BLaER1 treated with 17β-estradiol and CSF1 and Interleukin-3, amounts not matched to agents 10 nM and 100 nM (cell line): ENCODE measurements at regions not wholly inside any gene's neighbourhood (a gene's known extent, or its start where the extent isn't known, plus 50 kb on each side); places are given as distances from the start of the nearest gene placed in this dataset.

Source experiments
- H3K27ac ChIP-seq, 11 experiments: shearing (Covaris generic); formaldehyde crosslinking; 2 replicates each; pipeline ENCODE4 v1.8.1; 2022
- H3K27me3 ChIP-seq, 11 experiments: shearing (Covaris generic); formaldehyde crosslinking; 2 replicates each; pipeline ENCODE4 v1.8.1; 2022
- H3K36me3 ChIP-seq, 11 experiments: shearing (Covaris generic); formaldehyde crosslinking; 2 replicates each; pipeline ENCODE4 v1.8.1; 2022
- H3K4me1 ChIP-seq, 10 experiments: shearing (Covaris generic); formaldehyde crosslinking; 2 replicates each; pipeline ENCODE4 v1.8.1; 2022
- H3K4me2 ChIP-seq, 11 experiments: shearing (Covaris generic); formaldehyde crosslinking; 2 replicates each; pipeline ENCODE4 v1.8.1; 2022
- H3K4me3 ChIP-seq, 10 experiments: shearing (Covaris generic); formaldehyde crosslinking; 2 replicates each; pipeline ENCODE4 v1.8.1; 2022
- H3K9ac ChIP-seq, 11 experiments: shearing (Covaris generic); formaldehyde crosslinking; 2 replicates each; pipeline ENCODE4 v1.8.1; 2022
- H3K9me3 ChIP-seq, 11 experiments: shearing (Covaris generic); formaldehyde crosslinking; replicated peaks in 1 of 11; 2 replicates each; pipeline ENCODE4 v1.8.1; 2022
- H4K20me1 ChIP-seq, 11 experiments: shearing (Covaris generic); formaldehyde crosslinking; 2 replicates each; pipeline ENCODE4 v1.8.1; 2022
- Cebpa-rat ChIP-seq, 11 experiments: shearing (Covaris generic); IDR thresholded peaks; 2 replicates each; pipeline ENCODE4 v1.8.1; 2022

DNA sequence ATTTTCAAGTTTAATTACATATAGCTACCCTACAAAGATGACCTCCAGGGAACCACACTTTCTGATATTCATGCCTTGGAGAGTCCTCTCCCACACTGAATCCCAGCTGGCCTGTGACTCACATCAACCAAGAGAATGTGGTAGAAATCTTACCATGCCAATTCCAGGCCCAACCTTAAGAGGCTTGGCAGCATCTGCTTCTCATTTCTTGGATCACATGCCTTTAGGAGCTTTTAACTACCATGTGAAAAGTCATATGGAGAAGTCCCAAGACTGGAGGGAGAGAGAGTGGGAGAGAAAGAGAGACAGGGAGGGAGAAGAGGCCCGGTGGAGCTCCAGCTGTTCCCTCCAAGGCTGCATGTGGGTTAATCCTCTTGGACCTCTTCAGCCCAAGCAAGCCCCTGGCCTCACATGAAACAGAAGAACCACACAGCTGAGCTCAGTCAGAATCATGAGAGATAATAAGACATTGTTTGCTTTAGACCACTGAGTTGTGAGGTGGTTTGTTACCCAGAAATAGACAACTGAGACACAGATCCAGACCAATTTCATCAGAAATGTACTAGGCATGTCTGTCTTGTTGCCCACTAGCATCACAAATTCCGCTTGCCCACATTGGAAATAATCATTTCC lies 190.7 kb downstream of the MTCL1 start:
- H3K27ac ChIP-seq, result no peak overlapping the region
- H3K27me3 ChIP-seq, result no peaks in the 10 kb centered on the region
- peaks cover 17 to 50% (median 39%) of the 10 kb centered on the region in 11 experiments; a peak in 21 of 22 replicates for H3K9me3 ChIP-seq
- no peak overlapping the region for H3K4me2 ChIP-seq
- H3K9ac ChIP-seq, result no peak overlapping the region
- no peaks in the 10 kb centered on the region for H4K20me1 ChIP-seq
- H3K36me3 ChIP-seq, result no peaks in the 10 kb centered on the region; a peak in 1 of 22 replicates
- H3K4me3 ChIP-seq, result no peak overlapping the region
- TF ChIP-seq Cebpa-rat (IDR thresholded peaks at IDR 0.05), result no peak
- peaks cover 0 to 4% (median 0%) of the 10 kb centered on the region in 10 experiments; a peak in 2 of 20 replicates for H3K4me1 ChIP-seq

DNA sequence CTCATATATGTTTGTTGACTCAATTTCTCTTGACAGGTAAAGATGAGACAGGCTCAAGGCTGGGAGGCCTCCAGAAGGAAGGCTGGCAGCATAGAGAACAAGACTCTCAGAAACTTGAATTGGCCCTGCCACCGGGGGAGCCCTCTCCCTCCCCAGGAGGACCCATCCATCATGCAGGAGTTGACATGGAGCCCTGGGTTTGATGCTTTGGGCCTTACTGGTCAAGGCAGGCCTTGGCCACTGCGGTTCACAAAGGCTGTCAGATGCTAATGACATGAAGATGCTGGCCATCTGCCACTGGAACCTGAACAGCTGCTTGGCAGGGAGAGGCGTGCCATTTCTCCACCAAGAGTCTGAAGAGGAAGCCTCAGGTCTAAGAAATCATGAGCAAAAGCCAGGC lies 193.6 kb downstream of the MTCL1 start:
- no peak for TF ChIP-seq Cebpa-rat (IDR thresholded peaks at IDR 0.05)
- peaks cover 0 to 4% (median 0%) of the 10 kb centered on the region in 10 experiments; a peak in 2 of 20 replicates for H3K4me1 ChIP-seq
- no peak overlapping the region for H3K4me3 ChIP-seq
- no peak overlapping the region for H3K27ac ChIP-seq
- H3K9ac ChIP-seq, result no peak overlapping the region
- no peaks in the 10 kb centered on the region for H4K20me1 ChIP-seq
- peaks cover 0 to 3% (median 0%) of the 10 kb centered on the region in 11 experiments; a peak in 2 of 22 replicates for H3K36me3 ChIP-seq
- H3K4me2 ChIP-seq, result no peak overlapping the region
- H3K9me3 ChIP-seq, result peaks cover 30 to 76% (median 61%) of the 10 kb centered on the region in 11 experiments
- no peaks in the 10 kb centered on the region for H3K27me3 ChIP-seq

DNA sequence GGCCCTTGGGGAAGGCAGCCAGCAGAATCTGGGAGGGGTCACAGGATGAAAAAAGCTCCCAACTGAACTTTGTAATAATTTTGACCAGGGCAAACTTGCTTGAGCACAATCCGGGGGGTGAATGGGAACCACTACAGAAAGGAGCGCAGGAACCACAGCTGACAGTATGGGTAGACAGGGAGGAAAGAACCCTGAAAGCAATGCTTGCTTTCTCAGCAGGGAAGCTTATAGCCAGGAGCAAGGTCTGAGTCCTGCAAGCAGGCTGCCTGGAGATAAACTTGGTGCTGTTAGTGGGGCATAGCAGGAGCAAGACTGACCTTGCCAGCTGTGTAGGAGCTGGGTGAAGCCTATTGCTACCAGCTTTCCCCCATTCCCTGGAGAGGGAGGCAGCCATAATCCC lies 195.2 kb downstream of the MTCL1 start:
- H3K36me3 ChIP-seq, result peaks cover 0 to 3% (median 0%) of the 10 kb centered on the region in 11 experiments; a peak in 2 of 22 replicates
- H3K9me3 ChIP-seq, result peaks cover 46 to 87% (median 66%) of the 10 kb centered on the region in 11 experiments
- H3K4me3 ChIP-seq, result no peak overlapping the region
- no peak overlapping the region for H3K27ac ChIP-seq
- peak overlapping the region in 1 of 11 experiments; percentile 2; a peak in 1 of 22 replicates for H3K4me2 ChIP-seq
- H4K20me1 ChIP-seq, result no peaks in the 10 kb centered on the region
- H3K4me1 ChIP-seq, result peaks cover 0 to 4% (median 0%) of the 10 kb centered on the region in 10 experiments; a peak in 2 of 20 replicates
- no peaks in the 10 kb centered on the region for H3K27me3 ChIP-seq
- no peak overlapping the region for H3K9ac ChIP-seq
- TF ChIP-seq Cebpa-rat (IDR thresholded peaks at IDR 0.05), result no peak

DNA sequence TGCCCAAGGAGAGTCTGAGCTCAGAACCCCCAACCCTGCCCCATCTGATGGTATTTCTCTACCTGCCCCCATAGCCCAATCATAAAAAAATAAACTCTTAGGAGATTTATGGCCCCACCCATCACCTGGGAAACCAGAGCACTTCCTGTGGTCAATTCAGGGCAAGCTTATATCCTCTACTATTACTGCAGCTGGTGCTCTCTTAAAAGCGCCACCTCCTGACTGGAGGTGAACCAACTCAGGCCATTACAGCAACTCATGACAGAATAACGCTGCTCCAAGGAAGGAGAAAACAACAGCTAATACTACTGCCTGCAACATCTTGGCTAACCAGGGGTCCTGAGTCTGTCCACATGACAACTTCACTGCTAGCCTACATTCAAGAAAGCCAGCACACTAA lies 195.7 kb downstream of the MTCL1 start:
- Histone ChIP-seq H3K36me3 (peaks cover 0 to 3% (median 0%) of the 10 kb centered on the region in 11 experiments; a peak in 2 of 22 replicates), H3K4me2 (peak overlapping the region in 1 of 11 experiments; percentile 2; a peak in 1 of 22 replicates), H3K4me1 (peaks cover 0 to 4% (median 0%) of the 10 kb centered on the region in 10 experiments; a peak in 2 of 20 replicates), H3K27me3 (no peaks in the 10 kb centered on the region), H3K9ac (no peak overlapping the region), H3K9me3 (peaks cover 45 to 85% (median 67%) of the 10 kb centered on the region in 11 experiments), H4K20me1 (no peaks in the 10 kb centered on the region), H3K4me3 (no peak overlapping the region), H3K27ac (no peak overlapping the region)
- no peak for TF ChIP-seq Cebpa-rat (IDR thresholded peaks at IDR 0.05)

DNA sequence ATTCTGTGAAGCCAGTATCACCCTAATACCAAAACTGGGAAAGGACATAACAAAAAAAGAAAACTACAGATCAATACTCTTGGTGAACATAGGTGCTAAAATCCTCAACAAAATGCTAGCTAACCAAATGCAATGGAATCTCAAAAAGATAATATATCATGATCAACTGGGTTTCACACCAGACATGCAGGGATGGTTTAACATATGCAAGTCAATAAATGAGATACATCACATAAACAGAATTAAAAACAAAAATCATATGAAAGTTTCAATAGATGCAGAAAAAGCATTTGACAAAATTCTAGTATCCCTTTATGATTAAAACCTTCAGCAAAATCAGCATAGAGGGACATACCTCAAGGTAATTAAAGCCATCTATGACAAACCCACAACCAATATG lies 198.2 kb upstream of the NDUFV2 start:
- Histone ChIP-seq H3K27ac (no peak overlapping the region), H3K4me2 (no peak overlapping the region), H4K20me1 (no peaks in the 10 kb centered on the region), H3K36me3 (peaks cover 0 to 6% (median 0%) of the 10 kb centered on the region in 11 experiments; a peak in 2 of 22 replicates), H3K4me1 (peaks cover 0 to 4% (median 0%) of the 10 kb centered on the region in 10 experiments; a peak in 2 of 20 replicates), H3K9me3 (peaks cover 60 to 91% (median 81%) of the 10 kb centered on the region in 11 experiments), H3K9ac (no peak overlapping the region), H3K4me3 (no peak overlapping the region), H3K27me3 (no peaks in the 10 kb centered on the region)
- no peak for TF ChIP-seq Cebpa-rat (IDR thresholded peaks at IDR 0.05)

DNA sequence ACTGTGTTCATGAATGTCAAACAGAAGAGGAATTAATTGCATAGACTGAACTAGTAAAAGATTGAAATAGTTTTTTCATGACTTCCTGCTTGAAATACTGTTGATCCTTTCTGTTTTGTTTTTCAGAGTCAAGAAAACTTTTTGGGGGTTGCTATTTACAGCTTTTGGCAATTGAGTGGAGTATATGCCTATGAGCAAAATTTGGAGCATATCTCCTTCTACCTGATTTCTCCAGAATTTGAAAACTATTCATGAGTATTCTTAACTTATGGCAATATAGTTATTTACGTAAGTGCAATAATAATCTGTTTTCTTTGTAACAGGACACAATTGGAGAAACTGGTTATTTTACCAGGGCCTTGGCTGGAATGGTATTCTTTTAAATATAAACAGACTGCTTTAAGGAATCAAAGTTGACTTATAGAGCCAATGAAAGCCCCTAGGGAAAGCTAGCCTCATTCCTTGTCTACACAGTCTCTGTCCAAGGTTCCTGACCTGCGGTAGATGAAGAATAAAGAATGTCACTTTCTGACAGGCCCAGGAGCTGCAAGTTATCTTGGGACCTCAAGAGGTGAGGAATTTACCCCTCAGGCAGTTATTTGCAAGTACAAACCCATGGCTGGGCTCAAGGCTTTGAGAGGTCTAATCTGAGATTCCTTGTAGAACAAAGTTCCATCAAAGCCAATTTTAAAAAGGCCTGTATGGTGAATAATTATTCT lies 193.5 kb upstream of the NDUFV2 start:
- H3K9me3 ChIP-seq, result peaks cover 42 to 63% (median 58%) of the 10 kb centered on the region in 11 experiments

DNA sequence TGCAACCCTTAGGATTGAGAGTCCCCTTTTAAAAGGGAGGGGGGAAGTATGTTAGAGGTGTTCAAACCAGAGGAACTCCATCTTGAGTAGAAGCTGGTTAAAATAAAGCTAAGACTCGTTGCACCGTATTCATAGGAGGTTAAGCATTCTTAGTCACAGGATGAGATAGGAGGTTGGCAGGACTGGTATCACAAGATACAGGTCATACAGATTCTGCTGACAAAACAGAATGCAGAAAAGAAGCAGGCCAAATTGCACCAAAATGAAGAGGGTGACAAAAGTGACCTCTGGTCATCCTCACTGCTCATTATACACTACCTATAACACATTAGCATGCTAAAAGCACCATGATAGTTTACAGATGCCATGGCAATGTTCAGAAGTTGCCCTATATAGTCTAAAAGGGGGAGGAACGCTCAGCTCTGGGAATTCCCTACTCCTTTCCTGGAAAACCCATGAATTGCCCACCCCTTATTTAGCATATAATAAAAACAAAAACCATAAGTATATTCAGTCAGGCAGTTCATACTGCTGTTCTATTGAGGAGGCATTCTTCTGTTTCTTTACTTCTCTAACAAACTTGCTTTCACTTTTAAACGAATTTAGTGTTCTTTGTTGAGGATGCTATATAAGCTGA lies 192.2 kb upstream of the NDUFV2 start:
- Histone ChIP-seq H3K9ac (peak overlapping the region in 3 of 11 experiments; percentile 12 to 55 (median 26); a peak in 1 of 22 replicates), H3K36me3 (peaks cover 0 to 9% (median 0%) of the 10 kb centered on the region in 11 experiments; a peak in 4 of 22 replicates), H3K4me1 (peaks cover 22 to 48% (median 40%) of the 10 kb centered on the region in 10 experiments), H3K4me2 (peak overlapping the region; percentile 30 to 90 (median 78); a peak in 21 of 22 replicates), H3K27me3 (no peaks in the 10 kb centered on the region), H4K20me1 (no peaks in the 10 kb centered on the region), H3K27ac (peak overlapping the region in 3 of 11 experiments; percentile 71 to 76 (median 75); a peak in 4 of 22 replicates), H3K9me3 (peaks cover 49 to 65% (median 59%) of the 10 kb centered on the region in 11 experiments), H3K4me3 (no peak overlapping the region; a peak in 1 of 20 replicates)
- TF ChIP-seq Cebpa-rat (IDR thresholded peaks at IDR 0.05), result no peak

More for the DNA sequence above, 193.5 kb upstream of the NDUFV2 start:
- no peak overlapping the region for H3K27ac ChIP-seq
- no peak overlapping the region for H3K9ac ChIP-seq
- no peak for TF ChIP-seq Cebpa-rat (IDR thresholded peaks at IDR 0.05)
- peaks cover 0 to 6% (median 0%) of the 10 kb centered on the region in 11 experiments; a peak in 2 of 22 replicates for H3K36me3 ChIP-seq
- no peak overlapping the region for H3K4me2 ChIP-seq
- H3K4me3 ChIP-seq, result no peak overlapping the region
- no peaks in the 10 kb centered on the region for H4K20me1 ChIP-seq
- peaks cover 22 to 41% (median 37%) of the 10 kb centered on the region in 10 experiments for H3K4me1 ChIP-seq
- no peaks in the 10 kb centered on the region for H3K27me3 ChIP-seq

DNA sequence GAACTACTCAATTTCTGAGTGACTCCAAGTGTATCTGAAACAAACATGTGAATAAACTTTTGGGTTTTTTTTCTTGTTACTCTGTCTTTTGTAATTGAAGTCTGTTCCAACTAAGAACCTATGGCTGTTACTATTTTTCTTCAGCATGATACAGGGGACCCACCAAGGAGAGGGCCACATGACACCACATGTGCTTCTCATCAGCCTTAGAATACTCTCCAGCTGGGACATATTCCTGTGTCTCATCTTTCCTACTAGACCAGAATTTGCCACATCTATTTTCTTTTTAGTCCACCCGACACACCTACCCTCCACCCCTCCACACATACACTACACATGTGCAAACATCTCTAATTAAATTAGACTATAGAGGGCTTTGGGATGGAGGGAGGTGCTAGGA lies 191.7 kb upstream of the NDUFV2 start:
- Histone ChIP-seq H3K36me3 (peaks cover 0 to 9% (median 0%) of the 10 kb centered on the region in 11 experiments; a peak in 4 of 22 replicates), H3K4me1 (peaks cover 22 to 48% (median 40%) of the 10 kb centered on the region in 10 experiments), H3K9me3 (peaks cover 46 to 64% (median 60%) of the 10 kb centered on the region in 11 experiments), H3K27me3 (no peaks in the 10 kb centered on the region), H3K27ac (peak overlapping the region in 7 of 11 experiments; percentile 0 to 77 (median 71); a peak in 7 of 22 replicates), H4K20me1 (no peaks in the 10 kb centered on the region), H3K4me2 (peak overlapping the region; percentile 30 to 90 (median 78); a peak in 20 of 22 replicates), H3K4me3 (no peak overlapping the region), H3K9ac (peak overlapping the region in 3 of 11 experiments; percentile 12 to 55 (median 26); a peak in 4 of 22 replicates)
- no peak for TF ChIP-seq Cebpa-rat (IDR thresholded peaks at IDR 0.05)
